Astrocyte of the spinal cord (primary cell): ENCODE measurements at regions not wholly inside any gene's neighbourhood (a gene's known extent, or its start where the extent isn't known, plus 50 kb on each side); places are given as distances from the start of the nearest gene placed in this dataset.

Experiments
- DNase-seq: peaks from one replicate; pipeline ENCODE4 v3.0.0; 2011; ENCODE audit warnings: low read depth, low spot score
- H3K4me3 ChIP-seq: 2 replicates; pipeline ENCODE4 v1.5.1; 2011; ENCODE audit warnings: low read depth, mild to moderate bottlenecking, low read length, moderate library complexity
- CTCF ChIP-seq: IDR thresholded peaks from 2 replicates; pipeline ENCODE4 v1.5.1; 2012; ENCODE audit warnings: low read depth, mild to moderate bottlenecking, low read length, inconsistent platforms
- in situ Hi-C: cut with HindIII; loops from 2 replicates; pipeline ENCODE4 v1.10.0; 2017; ENCODE audit warnings: low sequenced_read_pairs

GRCh38 chr5:171555160-171555559 lies 135.7 kb downstream of the FGF18 start:
- DNase-seq = no peak
- H3K4me3 ChIP-seq = no peak overlapping the region
- TF ChIP-seq CTCF = no peak
- in situ Hi-C loops = no loop called here

- in situ Hi-C loops = no loop called here
- no peak for DNase-seq
- no peak for TF ChIP-seq CTCF
- H3K4me3 ChIP-seq = no peak overlapping the region
Observed at GRCh38 chr5:171562822-171563221, 143.4 kb downstream of the FGF18 start.

GRCh38 chr5:171568389-171568788 lies 148.9 kb downstream of the FGF18 start:
- in situ Hi-C loops = no loop called here
- TF ChIP-seq CTCF = no peak
- no peak overlapping the region for H3K4me3 ChIP-seq
- no peak for DNase-seq

- no peak overlapping the region for H3K4me3 ChIP-seq
- in situ Hi-C loops = no loop called here
- TF ChIP-seq CTCF = no peak
- no peak for DNase-seq
Observed at GRCh38 chr5:171569065-171569712, 149.7 kb downstream of the FGF18 start.

GRCh38 chr5:171570244-171570825 lies 150.9 kb downstream of the FGF18 start:
- in situ Hi-C loops = no loop called here
- TF ChIP-seq CTCF = no peak

GRCh38 chr5:171571663-171572062 lies 152.2 kb downstream of the FGF18 start:
- peak; percentile 29 for DNase-seq
- no peak for TF ChIP-seq CTCF
- in situ Hi-C loops = no loop called here
- no peak overlapping the region for H3K4me3 ChIP-seq

More at GRCh38 chr5:171570244-171570825, 150.9 kb downstream of the FGF18 start:
- no peak overlapping the region for H3K4me3 ChIP-seq
- DNase-seq = no peak

GRCh38 chr5:171573021-171573420 lies 153.6 kb downstream of the FGF18 start:
- no peak overlapping the region for H3K4me3 ChIP-seq
- in situ Hi-C loops = no loop called here
- TF ChIP-seq CTCF = no peak

More at GRCh38 chr5:171573021-171573420, 153.6 kb downstream of the FGF18 start:
- DNase-seq = no peak
